HepG2 (cell line): ENCODE measurements at regions not wholly inside any gene's neighbourhood (a gene's known extent, or its start where the extent isn't known, plus 50 kb on each side); places are given as distances from the start of the nearest gene placed in this dataset.

ENCODE experiments used
- ATAC-seq: fragments of 200-7000 bp; cut with Tn5 transposase; 3 replicates; pipeline ENCODE4 v1.9.1; 2020; ENCODE audit warnings: mild to moderate bottlenecking, moderate library complexity
- BruUV-seq: library from RNA; stranded (reverse); fragments of 400-500 nt; replicated peaks from 2 replicates; lab custom pipeline; 2021; lab: Mats Ljungman, UMichigan
- CTCF ChIA-PET: fragments of 300-600 bp; formaldehyde crosslinking; extraction: SDS; loops from one replicate; lab custom pipeline; 2021; ENCODE audit warnings: low total read pairs, inconsistent platforms, low intra/inter-chr PET ratio; lab: Yijun Ruan, JAX
- POLR2A ChIA-PET: fragments of 350-600 bp; sonication (Branson Sonifier 250); formaldehyde crosslinking; loops from one replicate; lab custom pipeline; 2020; ENCODE audit warnings: antibody characterized with exemption, inconsistent platforms; lab: Yijun Ruan, JAX
- DNase-seq: peaks from one replicate; pipeline ENCODE4 v3.0.0-alpha.2; 2015; ENCODE audit warnings: low spot score
- FAIRE-seq: peaks from 3 replicates; lab custom pipeline; 2011; peaks lifted over from hg19 to GRCh38; lab: Jason Lieb, UNC
- H2AFZ ChIP-seq: one replicate; pipeline ENCODE4 v1.6.1; 2011; ENCODE audit warnings: low read length, inconsistent platforms
- H3K27ac ChIP-seq: fragments of 300-600 bp; 3 replicates; pipeline ENCODE4 v1.8.0; 2011; ENCODE audit warnings: mixed run types, mild to moderate bottlenecking, mixed read lengths, low read length, inconsistent platforms; ENCODE audit not compliant: insufficient read depth; ENCODE audit errors: extremely low read length
- H3K27me3 ChIP-seq, 2 experiments: fragments of 200-600 bp in 1 of 2; 2 replicates in 1 of 2; 3 replicates in 1 of 2; pipeline versions ENCODE4 v1.6.0 to v1.8.0; 2011; ENCODE audit warnings: low read length in 2 of 2, mild to moderate bottlenecking in 2 of 2, moderate library complexity in 2 of 2, inconsistent platforms in 1 of 2; ENCODE audit not compliant: insufficient read depth in 2 of 2, control insufficient read depth in 1 of 2
- H3K36me3 ChIP-seq, 2 experiments: fragments of 200-600 bp in 1 of 2; replicated peaks in 1 of 2; 2 replicates in 1 of 2; 3 replicates in 1 of 2; pipeline versions ENCODE4 v1.5.1 to v1.8.0; 2011; ENCODE audit warnings: low read length in 2 of 2, inconsistent platforms in 1 of 2; ENCODE audit not compliant: insufficient read depth in 2 of 2, control insufficient read depth in 1 of 2
- H3K4me1 ChIP-seq: 2 replicates; pipeline ENCODE4 v1.5.1; 2012; ENCODE audit warnings: low read length, inconsistent platforms; ENCODE audit not compliant: insufficient read depth
- H3K4me2 ChIP-seq: 2 replicates; pipeline ENCODE4 v1.6.0; 2011; ENCODE audit warnings: low read depth, low read length, inconsistent platforms
- H3K4me3 ChIP-seq, 3 experiments: fragments of 200-600 bp in 1 of 3; sonication (generic), shearing (Covaris generic) in 1 of 3; replicated peaks in 1 of 3; 2 replicates each; pipeline ENCODE4 v1.5.1; 2011 to 2016; ENCODE audit warnings: low read length in 3 of 3, inconsistent platforms in 2 of 3, low read depth in 2 of 3, mild to moderate bottlenecking in 2 of 3, control low read depth in 1 of 3, mixed read lengths in 1 of 3; ENCODE audit not compliant: insufficient read depth in 1 of 3
- H3K79me2 ChIP-seq: one replicate; pipeline ENCODE4 v1.6.1; 2011; ENCODE audit warnings: low read length, inconsistent platforms; ENCODE audit not compliant: insufficient read depth
- H3K9ac ChIP-seq: 2 replicates; pipeline ENCODE4 v1.6.0; 2011; ENCODE audit warnings: mild to moderate bottlenecking, low read depth, low read length, inconsistent platforms; ENCODE audit not compliant: insufficient read depth
- H3K9me3 ChIP-seq: 2 replicates; pipeline ENCODE4 v1.5.1; 2012; ENCODE audit warnings: mild to moderate bottlenecking, low read length
- H4K20me1 ChIP-seq: 2 replicates; pipeline ENCODE4 v1.6.0; 2011; ENCODE audit warnings: inconsistent platforms, mild to moderate bottlenecking, low read length, moderate library complexity; ENCODE audit not compliant: insufficient read depth
- FOXO4 ChIP-seq: sonication (generic); formaldehyde crosslinking; conservative IDR thresholded peaks from 2 replicates; pipeline ENCODE4 v1.8.1; 2023; ENCODE audit warnings: missing genetic modification reagents
- GABPB1 ChIP-seq: IDR thresholded peaks from 2 replicates; pipeline ENCODE4 v1.6.1; 2016; ENCODE audit warnings: mild to moderate bottlenecking, missing genetic modification reagents, moderate library complexity, missing compliant biosample characterization
- HCFC1 ChIP-seq: fragments of 150-350 bp; IDR thresholded peaks from 2 replicates; pipeline ENCODE4 v1.6.1; 2014; ENCODE audit warnings: low read depth, low read length
- NPAS2 ChIP-seq: sonication (generic); formaldehyde crosslinking; IDR thresholded peaks from 2 replicates; pipeline ENCODE4 v1.8.0; 2022; ENCODE audit warnings: mild to moderate bottlenecking, missing genetic modification reagents, borderline replicate concordance
- NR2C2 ChIP-seq: sonication (generic); formaldehyde crosslinking; IDR thresholded peaks from 2 replicates; pipeline ENCODE4 v1.4.0; 2020; ENCODE audit warnings: missing genetic modification reagents, mild to moderate bottlenecking, moderate library complexity, borderline replicate concordance
- PTBP1 ChIP-seq: fragments of 200-400 bp; formaldehyde crosslinking; IDR thresholded peaks from 2 replicates; pipeline ENCODE4 v1.6.1; 2018; ENCODE audit warnings: low read length, low read depth; ENCODE audit not compliant: poor library complexity, severe bottlenecking
- SOX13 ChIP-seq, 3 experiments: fragments of 450-650 bp in 1 of 3; sonication (generic) in 1 of 3; formaldehyde crosslinking in 1 of 3; IDR thresholded peaks in 2 of 3; conservative IDR thresholded peaks in 1 of 3; 2 replicates each; pipeline versions ENCODE4 v1.5.0 to v1.6.1; 2016 to 2020; ENCODE audit warnings: antibody characterized with exemption in 1 of 3, mild to moderate bottlenecking in 1 of 3, missing compliant biosample characterization in 1 of 3, missing genetic modification reagents in 1 of 3, moderate library complexity in 1 of 3
- STAT5B ChIP-seq: sonication (generic); formaldehyde crosslinking; IDR thresholded peaks from 2 replicates; pipeline ENCODE4 v1.4.0; 2020; ENCODE audit warnings: missing genetic modification reagents
- ZBTB39 ChIP-seq: sonication (generic); formaldehyde crosslinking; IDR thresholded peaks from 2 replicates; pipeline ENCODE4 v1.5.0; 2020; ENCODE audit warnings: missing genetic modification reagents
- ZNF460 ChIP-seq: sonication (generic); formaldehyde crosslinking; IDR thresholded peaks from 2 replicates; pipeline ENCODE4 v1.5.1; 2020; ENCODE audit warnings: missing genetic modification reagents, mild to moderate bottlenecking, borderline replicate concordance
- ZUFSP ChIP-seq: sonication (generic); formaldehyde crosslinking; IDR thresholded peaks from 2 replicates; pipeline ENCODE4 v1.9.0; 2021; ENCODE audit warnings: missing genetic modification reagents, mild to moderate bottlenecking, borderline replicate concordance
- WGBS: methylation state at CpG from one replicate; pipeline ENCODE4 v1.1.6; 2017; ENCODE audit warnings: low lambda C conversion rate; 5-methylcytosine and 5-hydroxymethylcytosine counted together
- in situ Hi-C: cut with HindIII; loops from 2 replicates; pipeline ENCODE4 v1.10.0; 2017; ENCODE audit warnings: low pct_unique_long_range_greater_than_20kb; ENCODE audit not compliant: extremely low pct_ligation_motif_present
- intact Hi-C: fragments of 100-400 bp; cut with micrococcal nuclease; formaldehyde crosslinking; loops from one replicate; pipeline ENCODE4 v1.10.0; 2022; ENCODE audit not compliant: unreplicated experiment

- Histone ChIP-seq H3K9ac (no peak overlapping the region), H2AFZ (no peak overlapping the region)
- in situ Hi-C loops: no loop called here
- intact Hi-C loops: no loop called here
- no peak for FAIRE-seq
- no peak for TF ChIP-seq ZUFSP
- no peak for TF ChIP-seq ZNF460 (CRISPR knock-in tag)
- TF ChIP-seq NR2C2: no peak
- TF ChIP-seq PTBP1: no peak
- TF ChIP-seq STAT5B (CRISPR knock-in tag): no peak
- TF ChIP-seq GABPB1: no peak
- TF ChIP-seq NPAS2 (CRISPR knock-in tag): no peak
- TF ChIP-seq SOX13 (IDR thresholded peaks at IDR 0.05): no peak
- no peak for TF ChIP-seq SOX13 (CRISPR knock-in tag; conservative IDR thresholded peaks at IDR 0.05 in 1 of 2, IDR thresholded peaks at IDR 0.05 in 1 of 2)
- TF ChIP-seq HCFC1: no peak
- TF ChIP-seq ZBTB39 (CRISPR knock-in tag): no peak
- no peak for TF ChIP-seq FOXO4
- TF ChIP-seq, all 625 proteins: peak for 0
- no TSS peak for BruUV-seq
- WGBS: 4% methylated on average over 1 of the region's 1 CpG
- Histone ChIP-seq H3K4me2 (no peak overlapping the region), H3K27me3 (no peaks in the 10 kb centered on the region), H3K36me3 (no peaks in the 10 kb centered on the region), H3K9me3 (no peaks in the 10 kb centered on the region), H4K20me1 (no peaks in the 10 kb centered on the region), H3K4me1 (no peaks in the 10 kb centered on the region), H3K4me3 (no peak overlapping the region), H3K79me2 (no peaks in the 10 kb centered on the region), H3K27ac (no peak overlapping the region)
- POLR2A ChIA-PET: no interaction called here
- ATAC-seq (no peak), DNase-seq (no peak)
- CTCF ChIA-PET: no interaction called here
Observed at GRCh38 chr6:126620719-126621118, 280.8 kb downstream of the CENPW start.
